WTC11 (cell line): ENCODE measurements at regions not wholly inside any gene's neighbourhood (a gene's known extent, or its start where the extent isn't known, plus 50 kb on each side); places are given as distances from the start of the nearest gene placed in this dataset.
"Not testable (repeated sequence)": the region's sequence is repeated elsewhere in the genome, so short reads cannot be mapped to it uniquely, and the experiment has no call there.

Experiments used
- ATAC-seq: fragments of 200-7000 bp; cut with Tn5 transposase; 2 replicates; pipeline ENCODE4 v1.10.0; 2021; ENCODE audit warnings: mild to moderate bottlenecking, moderate library complexity
- CTCF ChIA-PET: fragments of 300-600 bp; sonication (Branson Sonifier 250); formaldehyde crosslinking; loops from one replicate; lab custom pipeline; 2021; ENCODE audit warnings: antibody characterized with exemption; lab: Charles Lee
- POLR2A ChIA-PET: fragments of 350-600 bp; sonication (Branson Sonifier 250); formaldehyde crosslinking; loops from one replicate; lab custom pipeline; 2021; ENCODE audit warnings: antibody characterized with exemption; lab: Charles Lee
- DNase-seq: peaks from one replicate; pipeline ENCODE4 v3.0.0; 2021; ENCODE audit warnings: low spot score
- H3K27ac Mint-ChIP-seq: 2 replicates; pipeline ENCODE4 v1.8.0; 2021; ENCODE audit warnings: mixed read lengths
- H3K27me3 Mint-ChIP-seq: 2 replicates; pipeline ENCODE4 v1.8.0; 2021; ENCODE audit warnings: low read depth, mild to moderate bottlenecking, moderate library complexity, mixed read lengths
- H3K36me3 Mint-ChIP-seq: 2 replicates; pipeline ENCODE4 v1.8.0; 2021; ENCODE audit warnings: mixed read lengths
- H3K4me1 Mint-ChIP-seq: 2 replicates; pipeline ENCODE4 v1.8.0; 2022; ENCODE audit warnings: mixed read lengths
- H3K4me3 Mint-ChIP-seq: 2 replicates; pipeline ENCODE4 v1.8.0; 2021; ENCODE audit warnings: mild to moderate bottlenecking, moderate library complexity, mixed read lengths
- H3K9me3 Mint-ChIP-seq: 2 replicates; pipeline ENCODE4 v1.8.0; 2021; ENCODE audit warnings: mixed read lengths
- GABPB1 ChIP-seq: sonication (generic); formaldehyde crosslinking; IDR thresholded peaks from 2 replicates; pipeline ENCODE4 v1.8.1; 2023; ENCODE audit warnings: mild to moderate bottlenecking, missing genetic modification reagents
- HMGA2 ChIP-seq: fragments of 250-450 bp; sonication (Bioruptor Pico); IDR thresholded peaks from 2 replicates; pipeline ENCODE4 v1.4.0; 2021; ENCODE audit warnings: mild to moderate bottlenecking, moderate library complexity
- ZNF219 ChIP-seq: sonication (generic); formaldehyde crosslinking; IDR thresholded peaks from 2 replicates; pipeline ENCODE4 v1.8.0; 2023; ENCODE audit warnings: missing genetic modification reagents, mild to moderate bottlenecking, borderline replicate concordance
- ZNF423 ChIP-seq: fragments of 250-450 bp; sonication (Bioruptor Pico); IDR thresholded peaks from 2 replicates; pipeline ENCODE4 v2.1.2; 2022; ENCODE audit warnings: mild to moderate bottlenecking, moderate library complexity
- TF ChIP-seq, protein P1 (sequence below): sonication (generic); formaldehyde crosslinking; conservative IDR thresholded peaks from 2 replicates; pipeline ENCODE4 v1.8.1; 2023; ENCODE audit warnings: mild to moderate bottlenecking, low read depth, missing genetic modification reagents, moderate library complexity
- TF ChIP-seq, protein P2 (sequence below): fragments of 250-450 bp; sonication (Bioruptor Pico); IDR thresholded peaks from 2 replicates; pipeline ENCODE4 v1.8.0; 2021; ENCODE audit warnings: mild to moderate bottlenecking
- TF ChIP-seq, protein P3 (sequence below): fragments of 250-450 bp; sonication (Bioruptor Pico); IDR thresholded peaks from 2 replicates; pipeline ENCODE4 v1.9.0; 2021; ENCODE audit warnings: mild to moderate bottlenecking
- TF ChIP-seq, protein P4 (sequence below): sonication (generic); formaldehyde crosslinking; IDR thresholded peaks from 2 replicates; pipeline ENCODE4 v1.8.0; 2022; ENCODE audit warnings: mild to moderate bottlenecking, missing genetic modification reagents
- TF ChIP-seq, protein P5 (sequence below): sonication (generic); formaldehyde crosslinking; IDR thresholded peaks from 2 replicates; pipeline ENCODE4 v1.8.1; 2023; ENCODE audit warnings: mild to moderate bottlenecking, missing genetic modification reagents, moderate library complexity
- TF ChIP-seq, protein P6 (sequence below): sonication (generic); formaldehyde crosslinking; IDR thresholded peaks from 2 replicates; pipeline ENCODE4 v1.8.0; 2022; ENCODE audit warnings: mild to moderate bottlenecking, missing genetic modification reagents

DNA sequence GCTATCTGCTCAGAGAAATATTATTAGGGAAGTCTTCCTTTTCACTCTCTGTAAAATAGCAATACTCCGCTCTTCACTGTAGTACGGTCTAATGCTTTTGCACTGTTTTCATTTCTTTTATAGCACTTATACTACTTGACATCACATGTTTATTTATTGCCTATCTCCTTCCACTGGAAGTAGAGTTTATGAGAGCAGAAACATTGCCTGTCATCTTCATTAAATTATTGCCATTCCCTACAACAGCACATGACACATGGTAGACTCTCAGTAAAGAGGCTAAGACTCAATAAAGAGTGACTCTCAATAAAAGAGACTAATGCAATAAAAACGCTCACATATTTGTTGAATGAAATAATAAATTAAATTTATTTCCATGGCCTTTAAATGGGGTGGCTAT lies 241.3 kb upstream of the MAGEC2 start (continued):
- TF ChIP-seq, protein P1, sequence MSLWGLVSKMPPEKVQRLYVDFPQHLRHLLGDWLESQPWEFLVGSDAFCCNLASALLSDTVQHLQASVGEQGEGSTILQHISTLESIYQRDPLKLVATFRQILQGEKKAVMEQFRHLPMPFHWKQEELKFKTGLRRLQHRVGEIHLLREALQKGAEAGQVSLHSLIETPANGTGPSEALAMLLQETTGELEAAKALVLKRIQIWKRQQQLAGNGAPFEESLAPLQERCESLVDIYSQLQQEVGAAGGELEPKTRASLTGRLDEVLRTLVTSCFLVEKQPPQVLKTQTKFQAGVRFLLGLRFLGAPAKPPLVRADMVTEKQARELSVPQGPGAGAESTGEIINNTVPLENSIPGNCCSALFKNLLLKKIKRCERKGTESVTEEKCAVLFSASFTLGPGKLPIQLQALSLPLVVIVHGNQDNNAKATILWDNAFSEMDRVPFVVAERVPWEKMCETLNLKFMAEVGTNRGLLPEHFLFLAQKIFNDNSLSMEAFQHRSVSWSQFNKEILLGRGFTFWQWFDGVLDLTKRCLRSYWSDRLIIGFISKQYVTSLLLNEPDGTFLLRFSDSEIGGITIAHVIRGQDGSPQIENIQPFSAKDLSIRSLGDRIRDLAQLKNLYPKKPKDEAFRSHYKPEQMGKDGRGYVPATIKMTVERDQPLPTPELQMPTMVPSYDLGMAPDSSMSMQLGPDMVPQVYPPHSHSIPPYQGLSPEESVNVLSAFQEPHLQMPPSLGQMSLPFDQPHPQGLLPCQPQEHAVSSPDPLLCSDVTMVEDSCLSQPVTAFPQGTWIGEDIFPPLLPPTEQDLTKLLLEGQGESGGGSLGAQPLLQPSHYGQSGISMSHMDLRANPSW (CRISPR knock-in tag), result no peak
- TF ChIP-seq, protein P2, sequence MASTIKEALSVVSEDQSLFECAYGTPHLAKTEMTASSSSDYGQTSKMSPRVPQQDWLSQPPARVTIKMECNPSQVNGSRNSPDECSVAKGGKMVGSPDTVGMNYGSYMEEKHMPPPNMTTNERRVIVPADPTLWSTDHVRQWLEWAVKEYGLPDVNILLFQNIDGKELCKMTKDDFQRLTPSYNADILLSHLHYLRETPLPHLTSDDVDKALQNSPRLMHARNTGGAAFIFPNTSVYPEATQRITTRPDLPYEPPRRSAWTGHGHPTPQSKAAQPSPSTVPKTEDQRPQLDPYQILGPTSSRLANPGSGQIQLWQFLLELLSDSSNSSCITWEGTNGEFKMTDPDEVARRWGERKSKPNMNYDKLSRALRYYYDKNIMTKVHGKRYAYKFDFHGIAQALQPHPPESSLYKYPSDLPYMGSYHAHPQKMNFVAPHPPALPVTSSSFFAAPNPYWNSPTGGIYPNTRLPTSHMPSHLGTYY (CRISPR knock-in tag), result no peak
- TF ChIP-seq, all 79 proteins: peak for 0

DNA sequence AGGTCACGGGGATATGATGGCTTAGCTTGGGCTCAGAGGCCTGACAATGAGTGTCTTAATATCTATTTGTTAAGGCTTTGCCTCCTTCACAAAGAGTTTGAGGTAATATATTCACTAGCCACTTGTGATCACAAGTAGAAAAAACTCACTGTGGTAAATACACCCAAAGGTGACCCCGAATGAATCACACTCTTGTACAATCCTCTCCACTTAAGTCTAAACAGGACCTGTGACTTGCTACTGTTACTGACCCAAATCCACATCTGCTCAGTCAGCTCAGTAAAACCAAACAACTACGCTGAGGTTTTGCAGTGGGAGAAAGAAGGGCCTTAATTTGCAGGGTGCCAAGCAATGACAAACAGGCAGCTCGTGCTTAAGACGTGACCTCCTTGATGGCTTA lies 223.8 kb upstream of the MAGEC2 start:
- no peak for ATAC-seq

DNA sequence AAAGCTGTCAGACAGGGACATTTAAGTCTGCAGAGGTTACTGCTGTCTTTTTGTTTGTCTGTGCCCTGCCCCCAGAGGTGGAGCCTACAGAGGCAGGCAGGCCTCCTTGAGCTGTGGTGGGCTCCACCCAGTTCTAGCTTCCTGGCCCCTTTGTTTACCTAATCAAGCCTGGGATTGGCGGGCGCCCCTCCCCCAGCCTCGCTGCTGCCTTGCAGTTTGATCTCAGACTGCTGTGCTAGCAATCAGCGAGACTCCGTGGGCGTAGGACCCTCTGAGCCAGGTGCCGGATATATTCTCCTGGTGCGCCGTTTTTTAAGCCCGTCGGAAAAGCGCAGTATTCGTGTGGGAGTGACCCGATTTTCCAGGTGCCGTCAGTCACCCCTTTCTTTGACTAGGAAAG lies 185.9 kb upstream of the MAGEC2 start:
- POLR2A ChIA-PET, result not testable (repeated sequence)

More for the DNA sequence above, 223.8 kb upstream of the MAGEC2 start:
- no peak overlapping the region for H3K4me3 Mint-ChIP-seq
- CTCF ChIA-PET, result no interaction called here
- DNase-seq, result no peak
- TF ChIP-seq HMGA2 (CRISPR knock-in tag), result no peak
- TF ChIP-seq, protein P3, sequence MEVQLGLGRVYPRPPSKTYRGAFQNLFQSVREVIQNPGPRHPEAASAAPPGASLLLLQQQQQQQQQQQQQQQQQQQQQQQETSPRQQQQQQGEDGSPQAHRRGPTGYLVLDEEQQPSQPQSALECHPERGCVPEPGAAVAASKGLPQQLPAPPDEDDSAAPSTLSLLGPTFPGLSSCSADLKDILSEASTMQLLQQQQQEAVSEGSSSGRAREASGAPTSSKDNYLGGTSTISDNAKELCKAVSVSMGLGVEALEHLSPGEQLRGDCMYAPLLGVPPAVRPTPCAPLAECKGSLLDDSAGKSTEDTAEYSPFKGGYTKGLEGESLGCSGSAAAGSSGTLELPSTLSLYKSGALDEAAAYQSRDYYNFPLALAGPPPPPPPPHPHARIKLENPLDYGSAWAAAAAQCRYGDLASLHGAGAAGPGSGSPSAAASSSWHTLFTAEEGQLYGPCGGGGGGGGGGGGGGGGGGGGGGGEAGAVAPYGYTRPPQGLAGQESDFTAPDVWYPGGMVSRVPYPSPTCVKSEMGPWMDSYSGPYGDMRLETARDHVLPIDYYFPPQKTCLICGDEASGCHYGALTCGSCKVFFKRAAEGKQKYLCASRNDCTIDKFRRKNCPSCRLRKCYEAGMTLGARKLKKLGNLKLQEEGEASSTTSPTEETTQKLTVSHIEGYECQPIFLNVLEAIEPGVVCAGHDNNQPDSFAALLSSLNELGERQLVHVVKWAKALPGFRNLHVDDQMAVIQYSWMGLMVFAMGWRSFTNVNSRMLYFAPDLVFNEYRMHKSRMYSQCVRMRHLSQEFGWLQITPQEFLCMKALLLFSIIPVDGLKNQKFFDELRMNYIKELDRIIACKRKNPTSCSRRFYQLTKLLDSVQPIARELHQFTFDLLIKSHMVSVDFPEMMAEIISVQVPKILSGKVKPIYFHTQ, result no peak
- TF ChIP-seq, protein P4, sequence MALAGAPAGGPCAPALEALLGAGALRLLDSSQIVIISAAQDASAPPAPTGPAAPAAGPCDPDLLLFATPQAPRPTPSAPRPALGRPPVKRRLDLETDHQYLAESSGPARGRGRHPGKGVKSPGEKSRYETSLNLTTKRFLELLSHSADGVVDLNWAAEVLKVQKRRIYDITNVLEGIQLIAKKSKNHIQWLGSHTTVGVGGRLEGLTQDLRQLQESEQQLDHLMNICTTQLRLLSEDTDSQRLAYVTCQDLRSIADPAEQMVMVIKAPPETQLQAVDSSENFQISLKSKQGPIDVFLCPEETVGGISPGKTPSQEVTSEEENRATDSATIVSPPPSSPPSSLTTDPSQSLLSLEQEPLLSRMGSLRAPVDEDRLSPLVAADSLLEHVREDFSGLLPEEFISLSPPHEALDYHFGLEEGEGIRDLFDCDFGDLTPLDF (CRISPR knock-in tag), result no peak
- TF ChIP-seq, protein P5, sequence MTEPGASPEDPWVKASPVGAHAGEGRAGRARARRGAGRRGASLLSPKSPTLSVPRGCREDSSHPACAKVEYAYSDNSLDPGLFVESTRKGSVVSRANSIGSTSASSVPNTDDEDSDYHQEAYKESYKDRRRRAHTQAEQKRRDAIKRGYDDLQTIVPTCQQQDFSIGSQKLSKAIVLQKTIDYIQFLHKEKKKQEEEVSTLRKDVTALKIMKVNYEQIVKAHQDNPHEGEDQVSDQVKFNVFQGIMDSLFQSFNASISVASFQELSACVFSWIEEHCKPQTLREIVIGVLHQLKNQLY (CRISPR knock-in tag), result no peak
- TF ChIP-seq GABPB1 (CRISPR knock-in tag), result no peak
- no peak for TF ChIP-seq ZNF219 (CRISPR knock-in tag)
- no peak for TF ChIP-seq ZNF423
- TF ChIP-seq, protein P6, sequence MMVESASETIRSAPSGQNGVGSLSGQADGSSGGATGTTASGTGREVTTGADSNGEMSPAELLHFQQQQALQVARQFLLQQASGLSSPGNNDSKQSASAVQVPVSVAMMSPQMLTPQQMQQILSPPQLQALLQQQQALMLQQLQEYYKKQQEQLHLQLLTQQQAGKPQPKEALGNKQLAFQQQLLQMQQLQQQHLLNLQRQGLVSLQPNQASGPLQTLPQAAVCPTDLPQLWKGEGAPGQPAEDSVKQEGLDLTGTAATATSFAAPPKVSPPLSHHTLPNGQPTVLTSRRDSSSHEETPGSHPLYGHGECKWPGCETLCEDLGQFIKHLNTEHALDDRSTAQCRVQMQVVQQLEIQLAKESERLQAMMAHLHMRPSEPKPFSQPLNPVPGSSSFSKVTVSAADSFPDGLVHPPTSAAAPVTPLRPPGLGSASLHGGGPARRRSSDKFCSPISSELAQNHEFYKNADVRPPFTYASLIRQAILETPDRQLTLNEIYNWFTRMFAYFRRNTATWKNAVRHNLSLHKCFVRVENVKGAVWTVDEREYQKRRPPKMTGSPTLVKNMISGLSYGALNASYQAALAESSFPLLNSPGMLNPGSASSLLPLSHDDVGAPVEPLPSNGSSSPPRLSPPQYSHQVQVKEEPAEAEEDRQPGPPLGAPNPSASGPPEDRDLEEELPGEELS (CRISPR knock-in tag), result no peak
- peaks cover 23% of the 10 kb centered on the region for H3K36me3 Mint-ChIP-seq
- peaks cover 5% of the 10 kb centered on the region for H3K4me1 Mint-ChIP-seq
- POLR2A ChIA-PET, result no interaction called here
- H3K9me3 Mint-ChIP-seq, result peaks cover 24% of the 10 kb centered on the region
- no peak overlapping the region for H3K27ac Mint-ChIP-seq
- no peaks in the 10 kb centered on the region; the same call in 1 of the 2 replicates for H3K27me3 Mint-ChIP-seq

More for the DNA sequence above, 185.9 kb upstream of the MAGEC2 start:
- ATAC-seq, H3K27ac Mint-ChIP-seq, H3K4me3 Mint-ChIP-seq, CTCF ChIA-PET, H3K27me3 Mint-ChIP-seq: not testable (repeated sequence)
- Mint-ChIP-seq H3K9me3 (peaks cover 19% of the 10 kb centered on the region), H3K4me1 (peaks cover 19% of the 10 kb centered on the region), H3K36me3 (peaks cover 11% of the 10 kb centered on the region)
- DNase-seq, result peak; percentile 11
